ENCODE measurements at regions not wholly inside any gene's neighbourhood (a gene's known extent, or its start where the extent isn't known, plus 50 kb on each side); places are given as distances from the start of the nearest gene placed in this dataset.

- TF ChIP-seq ZNF701 (tag by site-specific recombination; IDR thresholded peaks at IDR 0.05) (no peak), ZNF426 (tag by site-specific recombination; IDR thresholded peaks at IDR 0.05) (no peak), SETDB1 (IDR thresholded peaks at IDR 0.05; ENCODE audit: insufficient read length, low read length) (no peak), ZBTB44 (tag by site-specific recombination; IDR thresholded peaks at IDR 0.05) (no peak), RBAK (tag by site-specific recombination; IDR thresholded peaks at IDR 0.05) (no peak), REST (tag by site-specific recombination; IDR thresholded peaks at IDR 0.05) (no peak), ZNF548 (tag by site-specific recombination; IDR thresholded peaks at IDR 0.05) (no peak), ZNF404 (tag by site-specific recombination; IDR thresholded peaks at IDR 0.05) (no peak), ZNF114 (tag by site-specific recombination; IDR thresholded peaks at IDR 0.05) (no peak), CTCF (tag by site-specific recombination; IDR thresholded peaks at IDR 0.05) (no peak), ZNF169 (tag by site-specific recombination; IDR thresholded peaks at IDR 0.05) (no peak), ZNF24 (tag by site-specific recombination; IDR thresholded peaks at IDR 0.05) (no peak), ZNF558 (tag by site-specific recombination; IDR thresholded peaks at IDR 0.05) (no peak)
These were observed 124.1 kb upstream of the IFNGR1 start for GRCh38 chr6:137343241-137343640.
